Body of pancreas (tissue), 4 donors: ENCODE measurements at regions not wholly inside any gene's neighbourhood (a gene's known extent, or its start where the extent isn't known, plus 50 kb on each side); places are given as distances from the start of the nearest gene placed in this dataset.

Experiments
- ATAC-seq: fragments of 150-250 bp; one replicate; pipeline ENCODE4 v1.9.1; 2016
- DNase-seq, 4 donors: peaks; one replicate each; pipeline ENCODE4 v3.0.0-alpha.2; 2019
- H3K27ac ChIP-seq, 4 donors: fragments of 200-600 bp; sonication (generic); 1 replicate in 3 of 4; 2 replicates in 1 of 4; pipeline versions ENCODE4 v1.5.1 to v1.6.1; 2016 to 2019; ENCODE audit warnings: mild to moderate bottlenecking in 1 of 4, mixed read lengths in 1 of 4, moderate library complexity in 1 of 4
- H3K27me3 ChIP-seq, 2 donors: fragments of 200-600 bp; sonication (generic); one replicate each; pipeline ENCODE4 v1.6.0; 2016; ENCODE audit warnings: mild to moderate bottlenecking in 1 of 2
- H3K36me3 ChIP-seq, 2 donors: fragments of 200-600 bp; sonication (generic); replicated peaks in 1 of 2; 2 replicates each; pipeline ENCODE4 v1.5.1; 2016; ENCODE audit warnings: low read depth in 2 of 2; ENCODE audit not compliant: insufficient read depth in 1 of 2
- H3K4me1 ChIP-seq: fragments of 200-600 bp; sonication (generic); one replicate; pipeline ENCODE4 v1.6.0; 2016
- H3K4me3 ChIP-seq, 2 donors: fragments of 200-600 bp; sonication (generic); 1 replicate in 1 of 2; 2 replicates in 1 of 2; pipeline ENCODE4 v1.5.1; 2016 to 2019
- H3K9me3 ChIP-seq, 3 donors: fragments of 200-600 bp; sonication (generic); 1 replicate in 2 of 3; 2 replicates in 1 of 3; pipeline ENCODE4 v1.5.1; 2016
- CTCF ChIP-seq, 7 experiments: fragments of 450-650 bp in 4 of 7; fragments of 200-600 bp in 3 of 7; sonication (generic) in 3 of 7; IDR thresholded peaks; one replicate each; pipeline ENCODE4 v1.5.1; 2016 to 2019; ENCODE audit warnings: antibody characterized with exemption in 7 of 7
- POLR2A ChIP-seq, 3 donors: fragments of 450-650 bp; IDR thresholded peaks; one replicate each; pipeline ENCODE4 v1.6.1; 2016; ENCODE audit warnings: antibody characterized with exemption in 3 of 3, mild to moderate bottlenecking in 2 of 3
- WGBS, 2 donors: methylation state at CpG; one replicate each; pipeline ENCODE4 v1.1.5; 2017; 5-methylcytosine and 5-hydroxymethylcytosine counted together
- intact Hi-C: fragments of 100-400 bp; cut with DNase I; formaldehyde crosslinking; loops from one replicate; pipeline ENCODE4 v1.15.1; 2023

GRCh38 chr3:135449046-135449445 lies 516.5 kb upstream of the PPP2R3A start:
- ATAC-seq (no peak), DNase-seq (no peak)
- Histone ChIP-seq H3K27me3 (no peaks in the 10 kb centered on the region), H3K4me1 (no peaks in the 10 kb centered on the region), H3K27ac (no peak overlapping the region), H3K36me3 (no peaks in the 10 kb centered on the region), H3K4me3 (no peak overlapping the region), H3K9me3 (no peaks in the 10 kb centered on the region)
- 36 to 43% methylated on average over 1 of the region's 1 CpG for WGBS, 2 donors
- TF ChIP-seq CTCF (IDR thresholded peaks at IDR 0.05) (no peak), POLR2A (IDR thresholded peaks at IDR 0.05) (no peak)
- intact Hi-C loops, result no loop called here

DNA sequence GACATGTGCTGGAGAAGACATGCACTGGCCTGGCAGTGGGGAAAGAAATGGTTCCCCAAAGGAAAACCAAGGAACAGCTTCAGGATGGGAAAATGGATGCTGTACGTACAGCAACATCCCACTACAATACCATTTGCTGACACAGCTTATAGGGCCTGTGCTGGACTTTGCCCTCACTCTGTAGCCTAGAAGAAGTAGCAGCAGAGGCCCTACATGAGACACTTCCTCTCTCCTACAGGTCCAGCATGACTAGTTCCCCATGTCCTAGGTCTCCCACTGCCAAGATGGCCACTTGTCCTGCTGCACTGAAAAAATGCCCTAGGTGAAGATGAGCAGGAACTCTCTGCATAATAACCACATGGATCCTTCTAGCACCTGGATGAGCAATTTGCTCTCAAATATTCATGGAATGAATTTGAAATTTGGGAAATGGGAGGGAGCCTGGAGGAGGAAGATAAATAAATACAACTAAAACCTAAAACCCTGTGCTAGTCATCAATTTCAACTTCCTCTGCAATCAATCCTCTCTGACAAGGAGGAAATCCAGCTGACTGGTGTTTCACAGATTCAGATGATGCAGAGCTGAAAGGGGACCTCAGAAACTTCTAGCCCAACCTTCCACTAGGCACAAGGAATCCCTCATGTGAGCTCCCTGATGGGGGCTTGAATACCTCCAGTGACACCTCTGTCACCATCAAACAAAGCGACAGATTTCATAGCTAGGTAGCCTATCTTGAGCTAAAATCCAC lies 514.3 kb upstream of the PPP2R3A start:
- H3K9me3 ChIP-seq, result no peaks in the 10 kb centered on the region
- no peaks in the 10 kb centered on the region for H3K36me3 ChIP-seq
- no peaks in the 10 kb centered on the region for H3K4me1 ChIP-seq
- no peak overlapping the region for H3K4me3 ChIP-seq
- DNase-seq, result no peak
- no peak overlapping the region for H3K27ac ChIP-seq
- no peak for TF ChIP-seq POLR2A (IDR thresholded peaks at IDR 0.05)
- TF ChIP-seq CTCF (IDR thresholded peaks at IDR 0.05), result no peak
- no peaks in the 10 kb centered on the region for H3K27me3 ChIP-seq
- ATAC-seq, result no peak
- WGBS, 2 donors, result 84 to 90% methylated on average over 2 of the region's 2 CpGs
- intact Hi-C loops, result no loop called here

DNA sequence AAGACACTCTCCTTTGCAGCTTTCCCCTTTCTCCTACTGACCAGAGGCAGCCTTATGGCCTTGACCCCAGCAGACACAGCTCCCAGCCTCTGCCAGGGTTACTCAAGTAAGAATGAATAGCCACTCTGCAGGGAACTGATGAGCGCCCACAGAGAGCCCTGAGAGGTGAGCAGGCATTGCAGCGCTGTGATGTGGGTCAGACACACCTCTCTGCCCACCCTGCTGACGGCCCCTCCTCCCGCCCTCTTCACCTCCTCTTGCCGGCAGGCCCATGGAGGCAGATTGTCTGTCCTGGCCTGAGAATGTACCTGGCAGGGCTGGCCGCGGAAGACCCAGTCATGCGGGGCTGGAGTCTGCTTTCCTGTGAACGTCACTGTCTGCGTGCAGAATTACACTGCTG lies 512.6 kb upstream of the PPP2R3A start:
- no peaks in the 10 kb centered on the region for H3K36me3 ChIP-seq
- H3K9me3 ChIP-seq, result no peaks in the 10 kb centered on the region
- ATAC-seq (no peak), DNase-seq (no peak)
- H3K27me3 ChIP-seq, result no peaks in the 10 kb centered on the region
- no peak overlapping the region for H3K4me3 ChIP-seq
- H3K4me1 ChIP-seq, result no peaks in the 10 kb centered on the region
- intact Hi-C loops, result no loop called here
- no peak overlapping the region for H3K27ac ChIP-seq
- TF ChIP-seq POLR2A (IDR thresholded peaks at IDR 0.05), result no peak
- no peak for TF ChIP-seq CTCF (IDR thresholded peaks at IDR 0.05)
- WGBS, 2 donors, result 27 to 31% methylated on average over 10 of the region's 10 CpGs

- Histone ChIP-seq H3K9me3 (no peaks in the 10 kb centered on the region), H3K27me3 (no peaks in the 10 kb centered on the region), H3K4me1 (no peaks in the 10 kb centered on the region), H3K36me3 (no peaks in the 10 kb centered on the region), H3K27ac (no peak overlapping the region), H3K4me3 (no peak overlapping the region)
- ATAC-seq (no peak), DNase-seq (no peak)
- WGBS, 2 donors, result 55 to 64% methylated on average over 6 of the region's 6 CpGs
- intact Hi-C loops, result no loop called here
- TF ChIP-seq CTCF (IDR thresholded peaks at IDR 0.05), result no peak
- TF ChIP-seq POLR2A (IDR thresholded peaks at IDR 0.05), result no peak
Measured at GRCh38 chr3:135453326-135453725, 512.2 kb upstream of the PPP2R3A start.

GRCh38 chr3:135454890-135455289 lies 510.6 kb upstream of the PPP2R3A start:
- DNase-seq (no peak), ATAC-seq (no peak)
- Histone ChIP-seq H3K4me1 (no peaks in the 10 kb centered on the region), H3K9me3 (no peaks in the 10 kb centered on the region), H3K36me3 (no peaks in the 10 kb centered on the region), H3K4me3 (no peak overlapping the region), H3K27me3 (no peaks in the 10 kb centered on the region), H3K27ac (no peak overlapping the region)
- 42 to 56% methylated on average over 4 of the region's 4 CpGs for WGBS, 2 donors
- TF ChIP-seq CTCF (IDR thresholded peaks at IDR 0.05) (no peak), POLR2A (IDR thresholded peaks at IDR 0.05) (no peak)
- intact Hi-C loops, result no loop called here
